ENCODE measurements at regions not wholly inside any gene's neighbourhood (a gene's known extent, or its start where the extent isn't known, plus 50 kb on each side); places are given as distances from the start of the nearest gene placed in this dataset.

GRCh38 chr4:125483278-125483677 lies 168.5 kb downstream of the FAT4 start:
- Histone ChIP-seq H3K9ac (ENCODE audit: low read length) (no peak overlapping the region), H3K4me1 (ENCODE audit: control insufficient read depth, insufficient read depth, low read length) (no peaks in the 10 kb centered on the region), H3K4me3 (ENCODE audit: low read length) (no peak overlapping the region), H3K36me3 (ENCODE audit: control insufficient read depth, insufficient read depth, low read length, severe bottlenecking) (peaks cover 78% of the 10 kb centered on the region), H3K9me3 (ENCODE audit: control insufficient read depth, low read length) (no peaks in the 10 kb centered on the region), H3K27me3 (replicated peaks; ENCODE audit: control insufficient read depth, insufficient read depth, low read length) (no peaks in the 10 kb centered on the region)
- DNase-seq (ENCODE audit: low read depth): no peak

- Histone ChIP-seq H3K9ac (ENCODE audit: low read length) (no peak overlapping the region), H3K4me1 (ENCODE audit: control insufficient read depth, insufficient read depth, low read length) (no peaks in the 10 kb centered on the region), H3K36me3 (ENCODE audit: control insufficient read depth, insufficient read depth, low read length, severe bottlenecking) (peaks cover 69% of the 10 kb centered on the region), H3K9me3 (ENCODE audit: control insufficient read depth, low read length) (no peaks in the 10 kb centered on the region), H3K27me3 (replicated peaks; ENCODE audit: control insufficient read depth, insufficient read depth, low read length) (no peaks in the 10 kb centered on the region), H3K4me3 (ENCODE audit: low read length) (no peak overlapping the region)
- no peak for DNase-seq (ENCODE audit: low read depth)
Measured at GRCh38 chr4:125484912-125485311, 170.2 kb downstream of the FAT4 start.

DNA sequence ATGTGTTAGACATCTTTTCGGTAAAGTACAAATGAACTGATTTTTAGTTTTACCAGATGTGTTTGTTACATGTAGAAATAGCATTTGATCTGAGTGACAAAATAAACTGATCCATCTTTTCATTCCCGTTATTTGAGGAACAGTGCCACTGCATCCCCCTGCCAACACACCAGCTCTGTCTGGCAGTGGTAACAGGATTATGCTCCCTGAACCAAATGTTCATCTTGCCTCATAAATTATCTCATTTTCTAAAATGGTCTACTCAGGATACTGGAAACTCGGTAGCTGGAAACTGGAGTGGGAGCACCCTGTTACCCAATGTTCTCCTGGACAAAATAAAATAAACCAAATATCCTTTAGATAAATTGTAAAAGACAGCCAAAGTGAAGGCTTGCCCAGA lies 171.6 kb downstream of the FAT4 start:
- no peaks in the 10 kb centered on the region for H3K4me1 ChIP-seq (ENCODE audit: control insufficient read depth, insufficient read depth, low read length)
- H3K9me3 ChIP-seq (ENCODE audit: control insufficient read depth, low read length): no peaks in the 10 kb centered on the region
- H3K27me3 ChIP-seq (replicated peaks; ENCODE audit: control insufficient read depth, insufficient read depth, low read length): no peaks in the 10 kb centered on the region
- no peak overlapping the region for H3K4me3 ChIP-seq (ENCODE audit: low read length)
- DNase-seq (ENCODE audit: low read depth): no peak
- H3K9ac ChIP-seq (ENCODE audit: low read length): no peak overlapping the region
- H3K36me3 ChIP-seq (ENCODE audit: control insufficient read depth, insufficient read depth, low read length, severe bottlenecking): peaks cover 72% of the 10 kb centered on the region

GRCh38 chr4:125489952-125490690 lies 175.4 kb downstream of the FAT4 start:
- Histone ChIP-seq H3K4me3 (ENCODE audit: low read length) (no peak overlapping the region), H3K9ac (ENCODE audit: low read length) (no peak overlapping the region), H3K36me3 (ENCODE audit: control insufficient read depth, insufficient read depth, low read length, severe bottlenecking) (peaks cover 57% of the 10 kb centered on the region), H3K27me3 (replicated peaks; ENCODE audit: control insufficient read depth, insufficient read depth, low read length) (no peaks in the 10 kb centered on the region), H3K4me1 (ENCODE audit: control insufficient read depth, insufficient read depth, low read length) (no peaks in the 10 kb centered on the region), H3K9me3 (ENCODE audit: control insufficient read depth, low read length) (no peaks in the 10 kb centered on the region)
- no peak for DNase-seq (ENCODE audit: low read depth)

DNA sequence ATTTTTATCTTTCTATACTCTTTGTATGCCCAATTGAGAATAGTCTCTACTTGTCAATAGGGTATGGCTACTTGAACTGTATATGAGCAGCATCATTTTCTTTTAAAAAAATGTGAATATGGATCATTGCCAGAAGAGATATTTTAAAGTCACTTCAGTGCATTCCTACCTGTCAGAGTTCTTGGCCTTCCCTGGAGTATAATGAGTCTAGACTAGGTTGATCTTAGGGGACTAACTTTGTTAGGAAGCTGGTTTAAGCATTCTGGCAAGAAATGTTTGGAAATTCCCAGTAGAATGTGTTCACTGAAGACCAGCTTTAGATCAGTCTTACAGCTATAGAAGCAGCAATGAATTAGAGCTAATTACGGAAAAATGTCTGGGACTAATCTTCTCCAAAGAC lies 178.2 kb downstream of the FAT4 start:
- H3K9me3 ChIP-seq (ENCODE audit: control insufficient read depth, low read length): no peaks in the 10 kb centered on the region
- H3K4me1 ChIP-seq (ENCODE audit: control insufficient read depth, insufficient read depth, low read length): no peaks in the 10 kb centered on the region
- peaks cover 34% of the 10 kb centered on the region for H3K36me3 ChIP-seq (ENCODE audit: control insufficient read depth, insufficient read depth, low read length, severe bottlenecking)
- H3K27me3 ChIP-seq (replicated peaks; ENCODE audit: control insufficient read depth, insufficient read depth, low read length): no peaks in the 10 kb centered on the region
- DNase-seq (ENCODE audit: low read depth): no peak
- no peak overlapping the region for H3K4me3 ChIP-seq (ENCODE audit: low read length)
- H3K9ac ChIP-seq (ENCODE audit: low read length): no peak overlapping the region

DNA sequence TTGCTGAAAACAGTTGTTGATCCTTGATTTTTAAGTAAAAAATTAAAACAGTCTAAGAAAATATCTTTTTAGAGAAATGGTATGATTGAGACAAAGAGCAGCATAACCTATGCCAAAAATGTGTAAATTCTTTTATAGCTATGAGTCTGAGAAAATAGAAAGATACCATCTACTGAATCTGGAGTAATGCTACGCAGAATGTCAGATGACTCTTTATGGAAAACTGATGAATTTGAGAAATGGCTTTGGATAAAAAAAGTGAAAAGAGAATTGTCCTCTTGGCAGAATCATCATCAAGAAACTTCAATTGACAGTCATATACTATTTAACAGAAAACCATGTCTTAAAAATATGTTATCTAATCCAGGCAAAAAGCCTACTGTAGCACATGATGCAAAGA lies 183.1 kb downstream of the FAT4 start:
- Histone ChIP-seq H3K27me3 (replicated peaks; ENCODE audit: control insufficient read depth, insufficient read depth, low read length) (no peaks in the 10 kb centered on the region), H3K4me3 (ENCODE audit: low read length) (no peak overlapping the region), H3K9ac (ENCODE audit: low read length) (no peak overlapping the region), H3K36me3 (ENCODE audit: control insufficient read depth, insufficient read depth, low read length, severe bottlenecking) (no peaks in the 10 kb centered on the region), H3K9me3 (ENCODE audit: control insufficient read depth, low read length) (no peaks in the 10 kb centered on the region), H3K4me1 (ENCODE audit: control insufficient read depth, insufficient read depth, low read length) (no peaks in the 10 kb centered on the region)
- no peak for DNase-seq (ENCODE audit: low read depth)

DNA sequence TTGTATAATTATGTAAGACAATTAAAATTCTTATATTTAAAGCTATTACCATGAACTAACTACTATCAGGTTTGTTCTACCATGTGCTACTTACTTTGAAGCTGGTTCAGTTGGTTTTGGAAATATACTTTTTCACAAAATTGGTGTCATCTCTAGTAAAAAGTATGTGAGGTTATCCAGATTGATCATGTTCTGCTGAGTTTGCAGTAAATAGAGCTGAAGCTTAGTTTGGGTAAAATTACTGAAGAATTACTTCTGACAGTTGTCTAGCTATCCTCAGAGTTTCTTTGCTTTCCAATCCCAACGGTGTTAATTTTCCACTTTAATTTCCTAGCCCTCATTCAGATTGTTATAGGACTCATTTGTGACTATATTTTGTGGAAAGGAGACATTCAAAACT lies 184.2 kb downstream of the FAT4 start:
- DNase-seq (ENCODE audit: low read depth): no peak
- Histone ChIP-seq H3K36me3 (ENCODE audit: control insufficient read depth, insufficient read depth, low read length, severe bottlenecking) (no peaks in the 10 kb centered on the region), H3K9me3 (ENCODE audit: control insufficient read depth, low read length) (no peaks in the 10 kb centered on the region), H3K9ac (ENCODE audit: low read length) (no peak overlapping the region), H3K4me1 (ENCODE audit: control insufficient read depth, insufficient read depth, low read length) (no peaks in the 10 kb centered on the region), H3K27me3 (replicated peaks; ENCODE audit: control insufficient read depth, insufficient read depth, low read length) (no peaks in the 10 kb centered on the region), H3K4me3 (ENCODE audit: low read length) (no peak overlapping the region)

GRCh38 chr4:125501090-125501489 lies 186.3 kb downstream of the FAT4 start:
- no peak for DNase-seq (ENCODE audit: low read depth)
- H3K27me3 ChIP-seq (replicated peaks; ENCODE audit: control insufficient read depth, insufficient read depth, low read length): no peaks in the 10 kb centered on the region
- no peaks in the 10 kb centered on the region for H3K36me3 ChIP-seq (ENCODE audit: control insufficient read depth, insufficient read depth, low read length, severe bottlenecking)
- no peak overlapping the region for H3K9ac ChIP-seq (ENCODE audit: low read length)
- H3K4me3 ChIP-seq (ENCODE audit: low read length): no peak overlapping the region
- H3K9me3 ChIP-seq (ENCODE audit: control insufficient read depth, low read length): no peaks in the 10 kb centered on the region
- no peaks in the 10 kb centered on the region for H3K4me1 ChIP-seq (ENCODE audit: control insufficient read depth, insufficient read depth, low read length)

DNA sequence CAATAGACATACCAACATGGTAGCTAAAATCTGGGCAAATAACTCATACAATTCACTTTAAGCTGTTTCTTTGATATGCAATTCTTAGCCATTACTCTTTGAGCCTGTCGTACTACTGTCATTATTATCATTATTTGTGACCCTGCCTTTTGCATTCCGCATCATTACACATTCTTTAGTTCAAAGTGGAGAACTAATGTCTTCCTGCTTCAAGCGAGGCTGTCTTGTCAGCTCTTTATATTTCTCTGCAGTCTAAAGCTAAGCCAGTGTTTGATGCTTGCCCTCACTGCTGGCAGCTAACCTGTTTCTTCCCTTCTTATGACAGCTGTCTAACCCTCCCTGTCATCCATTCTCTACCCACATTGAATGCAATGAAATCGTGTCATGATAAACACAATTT lies 186.8 kb downstream of the FAT4 start:
- Histone ChIP-seq H3K36me3 (ENCODE audit: control insufficient read depth, insufficient read depth, low read length, severe bottlenecking) (no peaks in the 10 kb centered on the region), H3K27me3 (replicated peaks; ENCODE audit: control insufficient read depth, insufficient read depth, low read length) (no peaks in the 10 kb centered on the region), H3K9ac (ENCODE audit: low read length) (no peak overlapping the region), H3K4me3 (ENCODE audit: low read length) (no peak overlapping the region), H3K4me1 (ENCODE audit: control insufficient read depth, insufficient read depth, low read length) (no peaks in the 10 kb centered on the region), H3K9me3 (ENCODE audit: control insufficient read depth, low read length) (no peaks in the 10 kb centered on the region)
- no peak for DNase-seq (ENCODE audit: low read depth)

DNA sequence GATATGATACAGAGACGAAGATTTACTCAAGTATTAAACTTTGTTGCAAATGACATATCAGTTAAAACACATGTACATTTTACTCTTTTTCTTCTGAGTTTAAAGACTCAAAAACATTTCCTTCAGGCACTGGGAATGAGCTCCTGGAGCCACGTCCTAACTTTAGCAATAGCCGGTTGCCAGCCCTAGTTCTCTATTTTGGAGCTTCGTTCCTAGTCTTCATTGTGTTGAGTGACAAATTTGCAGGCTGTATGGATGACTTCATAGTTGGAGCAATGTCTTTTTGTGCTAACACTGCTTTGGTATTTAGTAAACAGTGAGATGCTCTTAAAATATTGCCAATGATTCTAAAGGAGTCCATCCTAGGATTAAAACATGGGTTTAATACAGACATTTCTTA lies 190.9 kb downstream of the FAT4 start:
- no peaks in the 10 kb centered on the region for H3K9me3 ChIP-seq (ENCODE audit: control insufficient read depth, low read length)
- no peak overlapping the region for H3K4me3 ChIP-seq (ENCODE audit: low read length)
- no peaks in the 10 kb centered on the region for H3K36me3 ChIP-seq (ENCODE audit: control insufficient read depth, insufficient read depth, low read length, severe bottlenecking)
- no peaks in the 10 kb centered on the region for H3K27me3 ChIP-seq (replicated peaks; ENCODE audit: control insufficient read depth, insufficient read depth, low read length)
- H3K9ac ChIP-seq (ENCODE audit: low read length): no peak overlapping the region
- no peaks in the 10 kb centered on the region for H3K4me1 ChIP-seq (ENCODE audit: control insufficient read depth, insufficient read depth, low read length)
- DNase-seq (ENCODE audit: low read depth): no peak

GRCh38 chr4:125507141-125507540 lies 192.4 kb downstream of the FAT4 start:
- DNase-seq (ENCODE audit: low read depth): no peak
- H3K27me3 ChIP-seq (replicated peaks; ENCODE audit: control insufficient read depth, insufficient read depth, low read length): no peaks in the 10 kb centered on the region
- H3K36me3 ChIP-seq (ENCODE audit: control insufficient read depth, insufficient read depth, low read length, severe bottlenecking): no peaks in the 10 kb centered on the region
- H3K4me3 ChIP-seq (ENCODE audit: low read length): no peak overlapping the region
- no peaks in the 10 kb centered on the region for H3K9me3 ChIP-seq (ENCODE audit: control insufficient read depth, low read length)
- no peaks in the 10 kb centered on the region for H3K4me1 ChIP-seq (ENCODE audit: control insufficient read depth, insufficient read depth, low read length)
- no peak overlapping the region for H3K9ac ChIP-seq (ENCODE audit: low read length)

DNA sequence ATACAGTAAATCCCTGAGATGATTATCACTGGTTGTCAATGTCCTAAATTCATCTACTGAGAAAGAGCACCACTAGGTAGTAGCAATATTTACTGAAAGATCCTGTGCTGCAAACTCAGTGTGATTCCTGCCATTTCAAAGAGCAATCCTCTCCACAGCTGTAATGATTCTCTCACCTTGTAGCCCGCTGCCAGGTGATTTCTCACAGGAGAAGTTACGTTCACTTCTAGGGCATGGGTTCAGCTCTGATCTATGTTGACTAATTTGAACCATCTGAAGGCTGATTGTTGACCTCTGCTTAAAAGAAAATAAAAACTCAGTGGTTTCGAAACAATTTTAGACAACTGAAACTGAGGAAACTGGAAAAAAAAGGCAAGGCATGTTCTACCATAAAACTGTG lies 197.0 kb downstream of the FAT4 start:
- H3K36me3 ChIP-seq (ENCODE audit: control insufficient read depth, insufficient read depth, low read length, severe bottlenecking): no peaks in the 10 kb centered on the region
- no peak for DNase-seq (ENCODE audit: low read depth)
- no peak overlapping the region for H3K4me3 ChIP-seq (ENCODE audit: low read length)
- H3K27me3 ChIP-seq (replicated peaks; ENCODE audit: control insufficient read depth, insufficient read depth, low read length): no peaks in the 10 kb centered on the region
- H3K9ac ChIP-seq (ENCODE audit: low read length): no peak overlapping the region
- peaks cover 5% of the 10 kb centered on the region for H3K9me3 ChIP-seq (ENCODE audit: control insufficient read depth, low read length)
- H3K4me1 ChIP-seq (ENCODE audit: control insufficient read depth, insufficient read depth, low read length): no peaks in the 10 kb centered on the region

Data from adipocyte (in vitro differentiated cells).